ENCODE measurements at regions not wholly inside any gene's neighbourhood (a gene's known extent, or its start where the extent isn't known, plus 50 kb on each side); places are given as distances from the start of the nearest gene placed in this dataset.

- no peak for TF ChIP-seq CTCF (conservative IDR thresholded peaks at IDR 0.05; ENCODE audit: control insufficient read depth, insufficient read depth, low read depth, low read length)
- DNase-seq (ENCODE audit: low read depth), result no peak
- H3K4me3 ChIP-seq (ENCODE audit: control insufficient read depth, low read depth, low read length), result no peak overlapping the region
Observed at GRCh38 chr12:65624554-65625086, 199.7 kb upstream of the HMGA2 start.

GRCh38 chr12:65628061-65628460 lies 196.2 kb upstream of the HMGA2 start:
- H3K4me3 ChIP-seq (ENCODE audit: control insufficient read depth, low read depth, low read length), result no peak overlapping the region
- no peak for TF ChIP-seq CTCF (conservative IDR thresholded peaks at IDR 0.05; ENCODE audit: control insufficient read depth, insufficient read depth, low read depth, low read length)
- DNase-seq (ENCODE audit: low read depth), result no peak

DNA sequence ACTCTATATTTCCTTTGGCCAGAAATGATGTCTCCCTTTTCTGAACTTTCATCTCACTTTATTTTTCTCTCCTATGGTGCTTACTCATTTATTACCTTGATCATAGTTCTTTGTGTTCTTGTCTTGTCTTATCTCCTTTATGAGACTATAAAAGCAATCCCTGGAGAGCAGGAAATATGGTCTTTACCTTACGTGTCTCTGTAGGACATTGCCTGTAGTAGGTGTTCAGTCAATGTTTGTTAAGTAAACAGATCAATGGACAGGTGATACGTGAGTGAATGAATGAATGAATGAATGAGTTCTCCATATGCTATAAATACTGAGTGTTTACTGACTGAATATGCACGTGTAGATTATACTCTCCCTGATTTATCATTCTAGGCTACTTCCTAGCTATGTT lies 193.7 kb upstream of the HMGA2 start:
- H3K4me3 ChIP-seq (ENCODE audit: control insufficient read depth, low read depth, low read length), result no peak overlapping the region
- DNase-seq (ENCODE audit: low read depth), result no peak
- TF ChIP-seq CTCF (conservative IDR thresholded peaks at IDR 0.05; ENCODE audit: control insufficient read depth, insufficient read depth, low read depth, low read length), result no peak

DNA sequence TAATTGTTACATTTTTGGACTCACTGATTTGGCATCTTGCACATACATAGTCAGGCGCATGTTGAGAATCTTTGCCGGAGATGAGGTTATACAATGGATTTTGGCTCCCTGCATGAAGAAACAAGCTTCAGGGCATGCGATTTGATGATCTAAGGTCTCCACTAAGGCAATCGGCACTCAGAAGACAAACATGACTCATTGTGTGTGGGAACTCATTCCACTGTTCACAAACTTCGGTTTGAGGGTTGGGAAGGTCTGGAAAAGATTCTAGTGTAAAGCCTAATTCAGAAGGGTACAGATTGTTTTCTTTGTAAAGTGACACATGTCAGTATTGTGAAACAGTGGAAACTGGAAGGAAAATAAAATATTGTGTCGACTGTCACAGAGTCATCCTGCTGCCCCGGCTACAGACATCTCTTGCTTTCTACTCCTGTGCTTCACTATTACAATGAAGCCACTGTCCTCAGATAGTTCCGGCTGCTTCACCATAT lies 192.6 kb upstream of the HMGA2 start:
- TF ChIP-seq CTCF (conservative IDR thresholded peaks at IDR 0.05; ENCODE audit: control insufficient read depth, insufficient read depth, low read depth, low read length), result no peak
- H3K4me3 ChIP-seq (ENCODE audit: control insufficient read depth, low read depth, low read length), result no peak overlapping the region
- DNase-seq (ENCODE audit: low read depth), result peak; percentile 100

- no peak for TF ChIP-seq CTCF (conservative IDR thresholded peaks at IDR 0.05; ENCODE audit: control insufficient read depth, insufficient read depth, low read depth, low read length)
- DNase-seq (ENCODE audit: low read depth), result peak; percentile 64
- H3K4me3 ChIP-seq (ENCODE audit: control insufficient read depth, low read depth, low read length), result no peak overlapping the region
Observed at GRCh38 chr12:65632131-65632855, 192.0 kb upstream of the HMGA2 start.

- DNase-seq (ENCODE audit: low read depth), result no peak
- TF ChIP-seq CTCF (conservative IDR thresholded peaks at IDR 0.05; ENCODE audit: control insufficient read depth, insufficient read depth, low read depth, low read length), result no peak
- no peak overlapping the region for H3K4me3 ChIP-seq (ENCODE audit: control insufficient read depth, low read depth, low read length)
Observed at GRCh38 chr12:65634061-65634460, 190.2 kb upstream of the HMGA2 start.

Data from fibroblast of mammary gland (primary cell).